ENCODE measurements at regions not wholly inside any gene's neighbourhood (a gene's known extent, or its start where the extent isn't known, plus 50 kb on each side); places are given as distances from the start of the nearest gene placed in this dataset.

GRCh38 chr6:9948678-9949077, 466.2 kb downstream of the TFAP2A start:
- Histone ChIP-seq H2AFZ (ENCODE audit: low read length) (peak overlapping the region; percentile 10), H2BK120ac (ENCODE audit: low read depth, low read length, poor library complexity, severe bottlenecking) (no peak overlapping the region), H3K4me1 (ENCODE audit: insufficient read depth, low read length) (no peaks in the 10 kb centered on the region), H2BK12ac (ENCODE audit: insufficient read length, low read depth, low read length) (no peak overlapping the region), H3K27me3 (ENCODE audit: insufficient read depth, low read length) (no peaks in the 10 kb centered on the region), H3K4ac (ENCODE audit: low read depth, low read length) (no peak overlapping the region), H3K27ac (ENCODE audit: insufficient read length, low read depth, low read length) (no peak overlapping the region), H3K4me2 (ENCODE audit: insufficient read depth, insufficient read length, low read length) (no peak overlapping the region), H3K9ac (ENCODE audit: extremely low read depth, insufficient read length, low read length) (no peak overlapping the region), H3K23ac (ENCODE audit: insufficient read length, low read depth, low read length) (no peak overlapping the region), H2BK20ac (ENCODE audit: low read depth, low read length, poor library complexity, severe bottlenecking) (no peak overlapping the region), H3K79me2 (ENCODE audit: insufficient read depth, low read length) (no peaks in the 10 kb centered on the region), H2BK5ac (ENCODE audit: insufficient read length, low read length) (no peak overlapping the region), H3K14ac (ENCODE audit: insufficient read depth, low read length) (no peak overlapping the region; the same call in 1 of the 2 replicates), H3K79me1 (ENCODE audit: insufficient read depth, low read depth, low read length, poor library complexity, severe bottlenecking) (no peaks in the 10 kb centered on the region), H3T11ph (ENCODE audit: low read length) (no peak overlapping the region), H3K23me2 (ENCODE audit: insufficient read length, low read depth, low read length, poor library complexity, severe bottlenecking) (no peaks in the 10 kb centered on the region), H3K9me3 (ENCODE audit: control insufficient read depth, low read depth, low read length) (no peaks in the 10 kb centered on the region), H4K20me1 (ENCODE audit: control insufficient read depth, insufficient read depth, insufficient read length) (no peaks in the 10 kb centered on the region), H4K8ac (replicated peaks; ENCODE audit: insufficient read length, low read depth, low read length) (no peak overlapping the region), H4K5ac (ENCODE audit: insufficient read length, low read depth, low read length) (no peak overlapping the region), H3K56ac (ENCODE audit: insufficient read length, low read depth, low read length) (no peak overlapping the region), H3K18ac (ENCODE audit: insufficient read length, low read depth, low read length) (no peak overlapping the region), H2BK15ac (ENCODE audit: low read depth, low read length) (no peak overlapping the region), H4K91ac (ENCODE audit: insufficient read length, low read depth, low read length) (no peak overlapping the region), H2AK5ac (ENCODE audit: insufficient read length, low read length) (no peak overlapping the region)
- Mint-ChIP-seq H3K9me3 (no peaks in the 10 kb centered on the region), H3K27me3 (ENCODE audit: low read depth) (peaks cover 2% of the 10 kb centered on the region), H3K4me3 (no peak overlapping the region), H3K27ac (no peak overlapping the region), H3K36me3 (ENCODE audit: insufficient read depth in 1 of 3, low read depth in 3 of 3) (no peaks in the 10 kb centered on the region; a peak in 1 of 7 replicates), H3K4me1 (no peaks in the 10 kb centered on the region)
- WGBS (ENCODE audit: extremely low coverage, insufficient read length, low lambda C conversion rate), result no CpG with 5 or more reads among the region's 3 CpGs
- no peak for DNase-seq
- no peak for TF ChIP-seq CTCF (conservative IDR thresholded peaks at IDR 0.05)

All from H9 (cell line).